KMS-11 (cell line): ENCODE measurements at regions not wholly inside any gene's neighbourhood (a gene's known extent, or its start where the extent isn't known, plus 50 kb on each side); places are given as distances from the start of the nearest gene placed in this dataset.

Experiments used
- H2AFZ ChIP-seq: fragments of 200-600 bp; sonication (generic); 2 replicates; pipeline ENCODE4 v1.6.1; 2016; ENCODE audit warnings: antibody characterized with exemption, mixed run types, low read depth
- H3K27ac ChIP-seq: fragments of 200-600 bp; sonication (generic); 2 replicates; pipeline ENCODE4 v1.6.1; 2016; ENCODE audit warnings: mild to moderate bottlenecking, mixed run types
- H3K27me3 ChIP-seq: fragments of 200-600 bp; sonication (generic); 2 replicates; pipeline ENCODE4 v1.6.1; 2017; ENCODE audit warnings: mild to moderate bottlenecking, low read depth, mixed run types, moderate library complexity; ENCODE audit not compliant: insufficient read depth
- H3K36me3 ChIP-seq: fragments of 200-600 bp; sonication (generic); 2 replicates; pipeline ENCODE4 v1.6.1; 2017; ENCODE audit warnings: mild to moderate bottlenecking, mixed run types; ENCODE audit not compliant: insufficient read depth
- H3K4me1 ChIP-seq: fragments of 200-600 bp; sonication (generic); 2 replicates; pipeline ENCODE4 v1.6.1; 2016; ENCODE audit warnings: mild to moderate bottlenecking, low read depth, mixed run types; ENCODE audit not compliant: poor library complexity, severe bottlenecking
- H3K4me2 ChIP-seq: fragments of 200-600 bp; sonication (generic); 2 replicates; pipeline ENCODE4 v1.7.0; 2016; ENCODE audit warnings: mild to moderate bottlenecking, mixed run types
- H3K4me3 ChIP-seq: fragments of 200-600 bp; sonication (generic); IDR thresholded peaks from 2 replicates; pipeline ENCODE4 v1.6.1; 2017; ENCODE audit warnings: low read depth, low read length, mixed read lengths; ENCODE audit not compliant: insufficient read depth
- H3K79me2 ChIP-seq: fragments of 200-600 bp; sonication (generic); 2 replicates; pipeline ENCODE4 v1.6.1; 2016; ENCODE audit warnings: low read depth, mixed run types; ENCODE audit not compliant: insufficient read depth
- H3K9ac ChIP-seq: fragments of 200-600 bp; sonication (generic); 2 replicates; pipeline ENCODE4 v1.6.1; 2016; ENCODE audit warnings: mild to moderate bottlenecking, mixed run types
- H4K20me1 ChIP-seq: fragments of 200-600 bp; sonication (generic); 2 replicates; pipeline ENCODE4 v1.6.1; 2016; ENCODE audit warnings: mild to moderate bottlenecking, mixed run types; ENCODE audit not compliant: insufficient read depth
- TF ChIP-seq, protein P1 (sequence below): fragments of 200-600 bp; sonication (generic); conservative IDR thresholded peaks from 2 replicates; pipeline ENCODE4 v1.6.1; 2017; ENCODE audit warnings: low read depth, mild to moderate bottlenecking, antibody characterized with exemption, low read length, moderate library complexity, mixed read lengths

- Histone ChIP-seq H3K4me1 (peaks cover 18% of the 10 kb centered on the region), H3K27me3 (no peaks in the 10 kb centered on the region), H4K20me1 (no peaks in the 10 kb centered on the region), H2AFZ (no peak overlapping the region), H3K4me2 (no peak overlapping the region), H3K9ac (no peak overlapping the region), H3K4me3 (no peak overlapping the region), H3K27ac (no peak overlapping the region), H3K79me2 (no peaks in the 10 kb centered on the region), H3K36me3 (no peaks in the 10 kb centered on the region)
- TF ChIP-seq, protein P1, sequence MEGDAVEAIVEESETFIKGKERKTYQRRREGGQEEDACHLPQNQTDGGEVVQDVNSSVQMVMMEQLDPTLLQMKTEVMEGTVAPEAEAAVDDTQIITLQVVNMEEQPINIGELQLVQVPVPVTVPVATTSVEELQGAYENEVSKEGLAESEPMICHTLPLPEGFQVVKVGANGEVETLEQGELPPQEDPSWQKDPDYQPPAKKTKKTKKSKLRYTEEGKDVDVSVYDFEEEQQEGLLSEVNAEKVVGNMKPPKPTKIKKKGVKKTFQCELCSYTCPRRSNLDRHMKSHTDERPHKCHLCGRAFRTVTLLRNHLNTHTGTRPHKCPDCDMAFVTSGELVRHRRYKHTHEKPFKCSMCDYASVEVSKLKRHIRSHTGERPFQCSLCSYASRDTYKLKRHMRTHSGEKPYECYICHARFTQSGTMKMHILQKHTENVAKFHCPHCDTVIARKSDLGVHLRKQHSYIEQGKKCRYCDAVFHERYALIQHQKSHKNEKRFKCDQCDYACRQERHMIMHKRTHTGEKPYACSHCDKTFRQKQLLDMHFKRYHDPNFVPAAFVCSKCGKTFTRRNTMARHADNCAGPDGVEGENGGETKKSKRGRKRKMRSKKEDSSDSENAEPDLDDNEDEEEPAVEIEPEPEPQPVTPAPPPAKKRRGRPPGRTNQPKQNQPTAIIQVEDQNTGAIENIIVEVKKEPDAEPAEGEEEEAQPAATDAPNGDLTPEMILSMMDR: no peak
Observed at GRCh38 chr9:1157836-1158235, 107.7 kb downstream of the DMRT2 start.

- no peak overlapping the region for H3K4me2 ChIP-seq
- H3K4me1 ChIP-seq: no peaks in the 10 kb centered on the region
- TF ChIP-seq, protein P1: no peak
Observed at GRCh38 chr9:1170918-1171317, 120.8 kb downstream of the DMRT2 start.

DNA sequence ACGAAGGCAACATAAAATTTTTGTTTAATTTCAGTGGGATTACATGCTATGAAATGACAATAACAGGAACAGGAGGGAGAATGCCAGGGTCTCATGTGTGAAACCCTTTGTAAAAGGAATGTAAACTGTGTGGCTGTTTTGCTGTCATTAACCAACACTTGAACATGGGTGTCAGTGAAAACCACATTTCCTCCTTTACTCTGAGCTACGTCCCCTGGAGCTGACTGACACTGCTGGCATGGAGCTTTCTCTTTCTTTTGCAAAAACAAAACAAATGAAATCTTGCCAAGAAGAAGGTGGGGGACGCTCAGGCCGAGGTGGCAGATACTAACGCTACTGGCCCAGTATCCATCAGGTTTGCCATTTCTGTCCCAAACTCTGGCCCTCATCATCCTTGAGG lies 121.4 kb downstream of the DMRT2 start:
- Histone ChIP-seq H4K20me1 (no peaks in the 10 kb centered on the region), H3K4me2 (no peak overlapping the region), H3K36me3 (no peaks in the 10 kb centered on the region), H3K4me1 (no peaks in the 10 kb centered on the region), H2AFZ (no peak overlapping the region), H3K79me2 (no peaks in the 10 kb centered on the region), H3K27me3 (no peaks in the 10 kb centered on the region), H3K9ac (no peak overlapping the region), H3K4me3 (no peak overlapping the region), H3K27ac (no peak overlapping the region)
- TF ChIP-seq, protein P1: no peak

More at GRCh38 chr9:1170918-1171317, 120.8 kb downstream of the DMRT2 start:
- H3K9ac ChIP-seq: no peak overlapping the region
- no peak overlapping the region for H3K4me3 ChIP-seq
- no peak overlapping the region for H3K27ac ChIP-seq
- no peaks in the 10 kb centered on the region for H3K36me3 ChIP-seq
- H3K79me2 ChIP-seq: no peaks in the 10 kb centered on the region
- no peaks in the 10 kb centered on the region for H3K27me3 ChIP-seq
- H4K20me1 ChIP-seq: no peaks in the 10 kb centered on the region
- H2AFZ ChIP-seq: no peak overlapping the region

DNA sequence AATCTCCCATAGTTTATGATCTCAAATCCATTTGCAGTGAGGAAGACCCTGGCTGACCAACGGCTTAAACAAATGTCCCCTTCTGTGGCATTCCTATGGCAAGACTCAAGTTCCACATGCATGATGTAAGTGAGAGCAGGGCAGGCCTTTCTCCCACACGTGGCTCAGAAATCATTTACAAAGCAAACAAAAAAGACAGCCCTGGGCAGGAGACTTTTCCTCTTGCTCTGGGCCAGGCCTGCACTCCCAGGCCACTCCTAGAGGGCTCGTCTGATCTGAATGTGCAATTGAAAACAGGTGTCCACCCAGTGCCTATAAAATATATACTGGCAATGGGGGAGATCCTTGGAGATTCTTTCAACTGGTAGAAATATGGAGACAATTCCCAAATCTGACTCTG lies 123.1 kb downstream of the DMRT2 start:
- TF ChIP-seq, protein P1: no peak
- Histone ChIP-seq H3K4me2 (no peak overlapping the region), H3K9ac (no peak overlapping the region), H3K79me2 (no peaks in the 10 kb centered on the region), H3K36me3 (no peaks in the 10 kb centered on the region), H3K4me1 (no peaks in the 10 kb centered on the region), H3K4me3 (no peak overlapping the region), H3K27ac (no peak overlapping the region), H4K20me1 (no peaks in the 10 kb centered on the region), H2AFZ (no peak overlapping the region), H3K27me3 (no peaks in the 10 kb centered on the region)
